SJSA1 (cell line): ENCODE measurements at regions not wholly inside any gene's neighbourhood (a gene's known extent, or its start where the extent isn't known, plus 50 kb on each side); places are given as distances from the start of the nearest gene placed in this dataset.
"Not testable (repeated sequence)": the region's sequence is repeated elsewhere in the genome, so short reads cannot be mapped to it uniquely, and the experiment has no call there.

ENCODE experiments used
- DNase-seq, 2 experiments: peaks; one replicate each; pipeline ENCODE4 v3.0.0-alpha.2; 2015 to 2020; ENCODE audit warnings: low spot score in 2 of 2, low read depth in 1 of 2
- H3K27ac ChIP-seq: fragments of 250-450 bp; sonication (Bioruptor Pico); 2 replicates; pipeline ENCODE4 v1.5.1; 2020; ENCODE audit warnings: mild to moderate bottlenecking, moderate library complexity
- H3K27me3 ChIP-seq: fragments of 250-450 bp; sonication (Bioruptor Pico); replicated peaks from 2 replicates; pipeline ENCODE4 v1.5.1; 2020; ENCODE audit warnings: mild to moderate bottlenecking, moderate library complexity
- H3K36me3 ChIP-seq: fragments of 250-450 bp; sonication (Bioruptor Pico); 2 replicates; pipeline ENCODE4 v1.5.1; 2020; ENCODE audit warnings: mild to moderate bottlenecking
- H3K4me1 ChIP-seq: fragments of 250-450 bp; sonication (Bioruptor Pico); replicated peaks from 2 replicates; pipeline ENCODE4 v1.6.1; 2021; ENCODE audit warnings: mild to moderate bottlenecking
- H3K4me3 ChIP-seq: fragments of 250-450 bp; sonication (Bioruptor Pico); 2 replicates; pipeline ENCODE4 v1.5.1; 2020; ENCODE audit warnings: mild to moderate bottlenecking
- H3K9me3 ChIP-seq: fragments of 250-450 bp; sonication (Bioruptor Pico); replicated peaks from 2 replicates; pipeline ENCODE4 v1.5.1; 2020; ENCODE audit warnings: mild to moderate bottlenecking

DNA sequence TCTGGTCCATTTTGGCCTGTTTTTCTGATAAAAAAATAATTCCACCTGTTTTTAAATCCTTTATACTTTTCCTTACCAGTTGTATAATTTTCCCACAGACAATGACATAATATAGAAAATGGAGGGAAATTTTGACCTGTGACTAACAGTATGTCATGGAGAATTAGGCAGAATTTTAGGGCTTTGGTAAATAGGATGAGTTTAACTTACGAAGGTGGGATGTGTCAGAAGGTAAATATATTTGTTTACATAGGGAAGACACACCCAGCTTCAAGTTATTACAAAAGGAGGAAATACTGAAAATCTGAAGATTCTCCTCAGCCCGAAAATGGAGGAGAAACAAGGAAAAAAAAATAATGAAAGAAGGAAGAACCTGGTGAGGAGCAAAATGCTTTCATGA lies 64.6 kb upstream of the PPP3CA start:
- Histone ChIP-seq H3K4me3 (no peak overlapping the region), H3K9me3 (no peaks in the 10 kb centered on the region), H3K4me1 (no peaks in the 10 kb centered on the region), H3K27me3 (no peaks in the 10 kb centered on the region), H3K27ac (no peak overlapping the region), H3K36me3 (no peaks in the 10 kb centered on the region)
- no peak for DNase-seq

DNA sequence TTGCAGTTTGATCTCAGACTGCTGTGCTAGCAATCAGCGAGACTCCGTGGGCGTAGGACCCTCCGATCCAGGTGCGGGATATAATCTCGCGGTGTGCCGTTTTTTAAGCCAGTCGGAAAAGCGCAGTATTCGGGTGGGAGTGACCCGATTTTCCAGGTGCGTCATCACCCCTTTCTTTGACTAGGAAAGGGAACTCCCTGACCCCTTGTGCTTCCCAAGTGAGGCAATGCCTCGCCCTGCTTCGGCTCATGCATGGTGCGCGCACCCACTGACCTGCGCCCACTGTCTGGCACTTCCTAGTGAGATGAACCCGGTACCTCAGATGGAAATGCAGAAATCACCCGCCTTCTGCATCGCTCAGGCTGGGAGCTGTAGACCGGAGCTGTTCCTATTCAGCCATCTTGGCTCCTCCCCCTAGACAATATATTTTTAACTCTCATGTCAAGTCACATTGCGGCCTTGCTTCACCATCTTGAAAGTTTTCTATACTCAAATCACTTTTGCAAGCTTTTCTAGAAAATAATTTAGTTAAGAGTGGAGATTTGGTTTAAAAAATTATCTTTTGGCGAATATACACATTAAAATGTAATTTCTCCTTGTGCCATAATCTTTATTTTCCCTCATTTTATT lies 64.1 kb upstream of the PPP3CA start:
- not testable (repeated sequence) for H3K27ac ChIP-seq, H3K27me3 ChIP-seq, H3K4me1 ChIP-seq, H3K9me3 ChIP-seq, H3K36me3 ChIP-seq, DNase-seq, H3K4me3 ChIP-seq

DNA sequence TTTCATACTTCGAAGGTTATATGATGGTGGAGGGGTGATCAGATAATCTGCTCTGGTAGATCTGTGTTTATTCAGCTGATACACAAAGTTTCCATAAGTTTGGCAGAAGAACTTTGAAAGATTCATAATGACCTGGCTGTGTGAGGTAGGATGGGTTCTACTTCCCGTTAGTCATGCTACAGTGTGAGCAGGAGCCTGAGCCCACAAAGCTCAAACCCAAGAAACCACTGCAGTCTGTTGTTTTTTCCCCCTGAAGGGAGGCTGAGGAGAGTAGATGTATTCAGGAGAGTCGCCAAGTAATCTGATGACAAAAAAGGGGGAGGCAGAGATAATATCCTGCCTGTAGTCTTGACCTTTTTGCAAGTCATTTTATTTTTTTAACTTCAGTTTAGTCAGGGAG lies 52.8 kb upstream of the PPP3CA start:
- Histone ChIP-seq H3K36me3 (no peaks in the 10 kb centered on the region), H3K27me3 (no peaks in the 10 kb centered on the region), H3K27ac (no peak overlapping the region), H3K4me3 (no peak overlapping the region), H3K9me3 (no peaks in the 10 kb centered on the region), H3K4me1 (0 out of 2 replicates have a peak, but pooled peaks cover 4% of the 10 kb centered on the region)
- no peak for DNase-seq

DNA sequence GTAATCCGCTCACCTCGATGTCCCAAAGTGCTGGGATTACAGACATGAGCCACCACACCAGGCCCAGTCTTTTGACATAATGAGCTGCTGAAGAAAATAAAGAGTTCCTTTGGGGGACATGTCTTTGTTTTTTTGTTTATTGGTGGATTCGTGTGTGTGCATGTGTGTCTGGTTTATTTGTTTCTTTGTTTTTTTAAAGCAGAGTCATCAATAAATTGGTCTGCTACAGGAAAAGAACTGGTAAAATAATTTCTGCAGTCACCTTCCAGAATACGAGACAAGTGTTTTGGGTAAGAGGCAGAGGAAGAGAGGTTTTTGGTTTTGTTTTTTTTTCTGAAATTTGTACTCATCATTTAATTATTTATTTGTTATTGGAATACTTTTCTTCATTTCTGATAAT lies 51.5 kb upstream of the PPP3CA start:
- Histone ChIP-seq H3K4me3 (no peak overlapping the region), H3K9me3 (no peaks in the 10 kb centered on the region), H3K27ac (no peak overlapping the region), H3K4me1 (0 out of 2 replicates have a peak, but pooled peaks cover 4% of the 10 kb centered on the region), H3K36me3 (no peaks in the 10 kb centered on the region), H3K27me3 (no peaks in the 10 kb centered on the region)
- no peak for DNase-seq
